ENCODE measurements at regions not wholly inside any gene's neighbourhood (a gene's known extent, or its start where the extent isn't known, plus 50 kb on each side); places are given as distances from the start of the nearest gene placed in this dataset.

DNA sequence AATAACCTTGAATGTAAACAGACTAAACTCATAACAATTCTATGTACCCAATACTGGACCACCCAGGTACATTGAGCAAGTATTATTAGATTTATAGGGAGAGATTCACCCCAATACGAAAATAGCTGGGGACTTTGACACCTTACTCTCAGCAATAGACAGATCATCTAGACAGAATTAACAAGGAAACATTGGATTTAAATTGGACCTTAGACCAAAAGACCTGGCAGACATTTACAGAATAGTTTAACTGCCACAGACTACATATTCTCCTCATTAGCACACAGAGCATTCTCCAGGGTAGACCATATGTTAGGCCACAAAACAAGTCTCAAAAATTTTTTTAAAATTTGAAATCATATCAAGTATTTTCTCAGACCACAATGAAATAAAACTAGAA is 397.4 kb downstream of the PIK3R1 start:
- no peak for DNase-seq

DNA sequence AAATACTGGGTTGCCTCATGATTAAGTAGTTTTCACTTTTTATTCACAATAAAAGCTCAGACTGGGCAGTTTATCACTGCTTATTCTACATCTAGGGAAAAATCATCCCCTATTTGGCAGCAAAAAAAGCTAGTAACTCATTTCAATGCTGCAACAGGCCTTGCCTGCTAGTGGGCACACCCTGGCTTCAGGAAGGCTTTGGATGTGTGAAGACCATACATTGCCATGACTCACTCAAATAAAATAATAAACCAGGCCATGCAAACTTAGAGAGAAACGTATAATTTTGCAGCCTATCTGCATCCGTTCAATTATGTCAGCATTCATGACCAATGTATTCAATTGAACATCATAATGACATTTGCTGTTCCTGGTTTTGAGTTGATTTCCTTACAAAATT is 402.9 kb downstream of the PIK3R1 start:
- DNase-seq, result no peak

GRCh38 chr5:68627001-68627400 is 411.4 kb downstream of the PIK3R1 start:
- DNase-seq, result no peak

GRCh38 chr5:68628082-68628814 is 412.7 kb downstream of the PIK3R1 start:
- DNase-seq, result no peak

DNA sequence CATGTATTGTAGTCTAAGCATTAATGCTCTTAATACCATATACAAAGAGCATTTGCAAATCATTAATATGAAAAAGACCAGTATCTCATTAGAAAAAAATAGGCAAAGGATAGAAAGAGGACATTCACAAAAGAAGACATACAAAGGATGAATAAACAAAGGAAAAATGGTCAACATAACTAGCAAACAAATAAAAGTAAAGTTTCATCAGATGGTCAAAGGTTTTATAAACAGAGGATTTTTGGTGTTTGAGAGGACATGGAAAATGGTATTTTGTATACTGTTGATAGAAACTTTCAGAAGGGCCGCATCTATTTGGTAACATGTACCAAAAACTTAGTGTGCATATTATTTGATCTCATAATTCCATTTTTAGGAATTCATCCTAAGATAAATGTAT is 414.8 kb downstream of the PIK3R1 start:
- no peak for DNase-seq

DNA sequence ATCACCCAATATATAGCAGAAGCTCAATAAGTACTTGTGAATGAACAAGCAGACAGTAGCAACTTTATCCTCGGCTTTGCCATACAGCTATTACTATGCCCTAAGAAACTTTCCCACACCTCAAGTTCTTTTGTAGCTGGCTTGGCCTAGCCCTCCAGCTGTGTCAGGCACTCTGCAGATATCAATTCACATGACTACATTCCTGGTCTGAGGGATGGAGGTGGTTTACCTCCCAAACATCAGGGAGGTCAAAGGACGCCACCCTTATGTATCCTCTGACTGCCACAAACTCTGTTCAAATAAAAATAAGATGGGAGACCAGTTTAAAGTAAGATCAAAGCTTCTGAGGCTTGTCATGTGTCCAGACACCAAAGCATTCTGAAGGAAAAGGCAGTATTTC is 416.3 kb downstream of the PIK3R1 start:
- no peak for DNase-seq

DNA sequence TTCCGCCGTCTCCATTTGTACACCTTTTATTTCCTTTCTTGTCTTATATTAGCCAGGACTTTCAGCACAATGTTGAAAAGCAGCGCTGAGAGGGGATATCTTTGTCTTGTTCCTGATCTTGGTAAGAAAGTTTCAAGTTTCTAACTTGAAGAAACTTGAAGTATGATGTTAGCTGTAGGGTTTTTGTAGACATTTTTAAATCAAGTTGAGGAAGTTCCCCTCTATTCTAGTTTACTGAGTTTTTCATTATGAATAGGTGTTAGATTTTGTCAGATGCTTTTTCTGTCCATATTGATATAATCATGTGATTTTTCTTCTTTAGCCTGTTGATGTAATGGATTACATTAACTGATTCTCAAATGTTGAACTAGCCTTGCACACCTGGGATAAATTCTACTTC is 425.7 kb downstream of the PIK3R1 start:
- no peak for DNase-seq

- DNase-seq, result no peak
These were observed 427.5 kb downstream of the PIK3R1 start for GRCh38 chr5:68643064-68643463.

GRCh38 chr5:68644971-68645370 is 429.4 kb downstream of the PIK3R1 start:
- DNase-seq, result no peak

GRCh38 chr5:68646144-68646543 is 430.6 kb downstream of the PIK3R1 start:
- DNase-seq, result no peak

GRCh38 chr5:68647743-68648142 is 432.2 kb downstream of the PIK3R1 start:
- DNase-seq, result no peak

DNA sequence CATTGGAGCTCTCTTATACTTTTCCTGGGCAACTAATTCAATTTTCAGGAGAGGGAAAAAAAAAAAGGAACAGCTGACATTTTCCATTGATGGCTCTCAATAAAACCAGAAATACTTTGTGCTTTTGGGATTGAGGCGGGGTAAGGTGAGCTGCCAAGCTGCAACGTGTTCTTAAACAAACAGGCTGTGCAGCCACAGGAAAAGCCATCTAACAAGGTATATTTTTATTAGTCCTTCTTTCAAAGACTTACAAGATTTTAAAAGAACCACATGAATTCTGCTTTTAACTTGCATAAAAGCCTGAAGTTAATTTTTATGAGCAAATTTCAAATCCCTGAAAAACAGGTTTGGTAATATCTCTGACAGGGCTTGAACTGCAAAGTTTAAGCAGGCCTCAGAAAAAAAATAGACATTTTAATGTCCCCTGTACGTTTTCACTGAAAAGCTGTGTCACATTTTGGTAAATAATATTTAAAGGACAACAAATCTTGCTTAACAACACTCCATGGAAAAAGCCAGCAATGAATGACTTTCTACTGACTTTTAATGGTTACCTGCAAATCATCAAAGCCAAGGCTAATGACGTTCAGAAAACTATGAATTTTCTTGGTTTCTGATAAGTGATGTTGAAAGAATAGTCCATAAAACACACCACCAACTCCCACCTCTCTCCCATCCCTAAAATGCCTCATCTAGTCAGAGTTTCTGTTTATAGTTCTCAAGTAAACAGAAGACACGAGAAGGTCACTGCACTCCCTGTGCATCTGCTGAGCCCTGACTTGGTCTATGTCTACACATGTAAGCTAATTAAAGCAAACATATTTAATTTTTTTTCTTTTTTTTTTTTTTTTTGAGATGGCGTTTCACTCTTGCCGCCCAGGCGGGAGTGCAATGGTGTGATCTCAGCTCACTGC is 433.6 kb downstream of the PIK3R1 start:
- DNase-seq, result no peak

GRCh38 chr5:68652534-68652965 is 437.0 kb downstream of the PIK3R1 start:
- no peak for DNase-seq

DNA sequence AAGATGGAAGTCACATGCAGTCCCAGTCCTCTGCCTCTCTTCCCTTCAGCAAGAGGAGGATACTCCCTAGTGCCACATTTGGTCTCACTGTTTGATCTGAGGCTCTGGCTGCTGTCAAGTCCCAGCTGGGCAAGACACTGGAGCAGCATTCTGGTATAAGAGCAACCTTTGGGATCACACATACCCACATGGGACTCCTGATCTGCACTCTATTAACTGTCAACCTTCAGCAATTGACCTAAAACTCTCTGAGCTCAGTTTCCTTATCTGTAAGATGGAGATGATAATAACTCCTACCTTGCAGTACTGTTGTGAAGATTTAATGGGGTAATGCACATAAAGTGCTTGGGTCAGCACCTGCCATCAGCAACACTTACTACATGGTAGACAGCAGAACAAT is 437.9 kb downstream of the PIK3R1 start:
- no peak for DNase-seq

- no peak for DNase-seq
These were observed 436.5 kb upstream of the SLC30A5 start for GRCh38 chr5:68657055-68657961.

DNA sequence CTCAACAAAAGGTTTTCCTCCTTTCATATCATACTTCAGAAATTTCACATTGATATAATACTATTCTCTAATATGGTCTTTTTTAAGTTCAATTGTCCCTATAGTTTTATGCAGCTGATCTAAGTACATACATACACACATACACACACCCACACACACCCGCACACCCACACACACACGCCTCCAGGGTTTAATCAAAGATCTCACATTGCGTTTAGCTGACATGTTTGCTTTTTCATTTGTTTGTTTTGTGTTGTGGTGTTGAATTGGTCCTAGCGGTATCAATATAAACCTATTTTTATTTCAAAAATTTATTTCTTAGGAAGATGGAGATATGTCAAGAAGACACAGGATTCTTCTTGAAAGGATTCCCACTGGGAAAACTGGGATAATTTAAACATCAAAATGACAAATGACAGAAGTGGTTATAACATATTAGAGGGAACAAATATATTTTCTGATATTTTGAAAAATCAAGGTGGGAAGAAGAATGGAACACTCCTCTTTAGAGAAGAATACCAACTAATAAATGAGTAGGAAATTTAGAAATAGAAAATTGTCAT is 434.9 kb upstream of the SLC30A5 start:
- no peak for DNase-seq

- no peak for DNase-seq
These were observed 433.9 kb upstream of the SLC30A5 start for GRCh38 chr5:68659881-68660280.

- DNase-seq, result no peak
These were observed 432.6 kb upstream of the SLC30A5 start for GRCh38 chr5:68661237-68661636.

GRCh38 chr5:68662804-68663307 is 431.0 kb upstream of the SLC30A5 start:
- no peak for DNase-seq

DNA sequence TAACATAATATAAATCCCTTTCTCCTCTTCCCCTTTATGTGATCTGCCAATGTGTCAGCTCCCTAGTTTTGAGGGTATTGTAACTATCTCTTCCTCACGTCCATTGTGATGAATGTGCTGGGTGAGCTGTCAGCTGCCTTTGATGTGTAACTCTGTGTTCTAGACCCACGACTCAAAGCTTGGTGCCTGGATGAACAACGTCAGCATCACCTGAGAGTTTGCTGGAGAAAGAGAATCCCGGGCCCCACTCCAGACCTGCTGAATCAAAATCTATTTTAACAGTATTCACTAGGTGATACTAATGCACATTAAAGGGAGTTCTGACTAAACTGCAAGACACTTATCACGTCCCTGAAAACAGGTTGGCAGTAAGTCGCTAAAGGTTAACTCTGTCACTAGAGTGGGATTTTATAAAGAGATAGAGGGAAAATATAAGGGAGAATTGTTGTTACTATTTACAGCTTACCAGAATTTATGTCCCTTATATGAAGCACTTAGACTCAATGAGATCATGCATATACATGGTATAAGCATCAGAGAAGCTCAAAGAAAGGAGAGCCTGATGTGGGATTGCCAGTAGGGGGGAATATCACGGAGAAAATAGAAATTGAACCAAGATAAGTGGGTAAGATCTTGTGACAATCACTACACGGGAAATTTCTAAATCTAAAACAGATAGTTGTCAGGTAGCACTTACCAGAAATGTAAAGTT is 423.8 kb upstream of the SLC30A5 start:
- no peak for DNase-seq

- no peak for DNase-seq
These were observed 420.6 kb upstream of the SLC30A5 start for GRCh38 chr5:68673106-68673822.
